GM21360 (cell line): ENCODE measurements at regions not wholly inside any gene's neighbourhood (a gene's known extent, or its start where the extent isn't known, plus 50 kb on each side); places are given as distances from the start of the nearest gene placed in this dataset.

Source experiments
- ATAC-seq: cut with Tn5 transposase; IDR thresholded peaks from one replicate; pipeline ENCODE4 v1.9.1; 2021; ENCODE audit warnings: mild to moderate bottlenecking, moderate library complexity; ENCODE audit not compliant: unreplicated experiment

- no peak for ATAC-seq
These were observed 114.2 kb upstream of the TENT5D start for GRCh38 chrX:80306007-80306406.

GRCh38 chrX:80312448-80312847, 107.8 kb upstream of the TENT5D start:
- no peak for ATAC-seq

GRCh38 chrX:80316526-80316925, 103.7 kb upstream of the TENT5D start:
- no peak for ATAC-seq

GRCh38 chrX:80317646-80318045, 102.6 kb upstream of the TENT5D start:
- no peak for ATAC-seq

- ATAC-seq: no peak
These were observed 89.0 kb upstream of the TENT5D start for GRCh38 chrX:80331285-80331684.

- no peak for ATAC-seq
These were observed 85.7 kb upstream of the TENT5D start for GRCh38 chrX:80334583-80334982.

- ATAC-seq: no peak
These were observed 85.0 kb upstream of the TENT5D start for GRCh38 chrX:80335062-80335830.

- no peak for ATAC-seq
These were observed 65.2 kb upstream of the TENT5D start for GRCh38 chrX:80354966-80355465.
